ENCODE measurements at regions not wholly inside any gene's neighbourhood (a gene's known extent, or its start where the extent isn't known, plus 50 kb on each side); places are given as distances from the start of the nearest gene placed in this dataset.

DNA sequence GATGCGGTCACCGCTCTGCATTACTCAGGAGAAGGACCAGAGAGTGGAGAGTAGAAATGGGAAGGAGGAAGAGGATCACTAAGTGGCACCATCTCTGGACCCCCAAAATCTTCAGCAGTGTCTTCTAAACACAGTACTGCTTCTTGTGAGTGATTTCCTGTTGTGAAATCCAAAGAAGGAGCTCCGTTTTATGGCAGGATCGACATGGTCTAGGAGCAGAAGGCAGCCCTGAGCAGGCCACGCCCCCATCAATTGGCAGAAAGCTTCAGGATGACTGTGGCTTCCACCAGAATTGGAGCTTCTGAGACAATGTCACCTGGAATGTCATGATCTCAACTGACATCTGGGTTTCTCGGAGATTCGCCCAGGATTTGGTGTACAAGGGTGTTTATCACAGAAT lies 171.5 kb downstream of the ADSS2 start:
- ChIA-PET POLR2A (interaction anchor here (0.7 kb wide), 1 partner anchor 16 kb away, joined by 3 read pairs; no protein-coding TSS in a partner anchor), CTCF (interaction anchor here (1.1 kb wide), 1 partner anchor 13 kb away, joined by 6 read pairs; no protein-coding TSS in a partner anchor)
- TF ChIP-seq, protein P1, sequence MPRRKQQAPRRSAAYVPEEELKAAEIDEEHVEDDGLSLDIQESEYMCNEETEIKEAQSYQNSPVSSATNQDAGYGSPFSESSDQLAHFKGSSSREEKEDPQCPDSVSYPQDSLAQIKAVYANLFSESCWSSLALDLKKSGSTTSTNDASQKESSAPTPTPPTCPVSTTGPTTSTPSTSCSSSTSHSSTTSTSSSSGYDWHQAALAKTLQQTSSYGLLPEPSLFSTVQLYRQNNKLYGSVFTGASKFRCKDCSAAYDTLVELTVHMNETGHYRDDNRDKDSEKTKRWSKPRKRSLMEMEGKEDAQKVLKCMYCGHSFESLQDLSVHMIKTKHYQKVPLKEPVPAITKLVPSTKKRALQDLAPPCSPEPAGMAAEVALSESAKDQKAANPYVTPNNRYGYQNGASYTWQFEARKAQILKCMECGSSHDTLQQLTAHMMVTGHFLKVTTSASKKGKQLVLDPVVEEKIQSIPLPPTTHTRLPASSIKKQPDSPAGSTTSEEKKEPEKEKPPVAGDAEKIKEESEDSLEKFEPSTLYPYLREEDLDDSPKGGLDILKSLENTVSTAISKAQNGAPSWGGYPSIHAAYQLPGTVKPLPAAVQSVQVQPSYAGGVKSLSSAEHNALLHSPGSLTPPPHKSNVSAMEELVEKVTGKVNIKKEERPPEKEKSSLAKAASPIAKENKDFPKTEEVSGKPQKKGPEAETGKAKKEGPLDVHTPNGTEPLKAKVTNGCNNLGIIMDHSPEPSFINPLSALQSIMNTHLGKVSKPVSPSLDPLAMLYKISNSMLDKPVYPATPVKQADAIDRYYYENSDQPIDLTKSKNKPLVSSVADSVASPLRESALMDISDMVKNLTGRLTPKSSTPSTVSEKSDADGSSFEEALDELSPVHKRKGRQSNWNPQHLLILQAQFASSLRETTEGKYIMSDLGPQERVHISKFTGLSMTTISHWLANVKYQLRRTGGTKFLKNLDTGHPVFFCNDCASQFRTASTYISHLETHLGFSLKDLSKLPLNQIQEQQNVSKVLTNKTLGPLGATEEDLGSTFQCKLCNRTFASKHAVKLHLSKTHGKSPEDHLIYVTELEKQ (tag by site-specific recombination; IDR thresholded peaks at IDR 0.05; ENCODE audit: borderline replicate concordance): no peak
- TF ChIP-seq, protein P2, sequence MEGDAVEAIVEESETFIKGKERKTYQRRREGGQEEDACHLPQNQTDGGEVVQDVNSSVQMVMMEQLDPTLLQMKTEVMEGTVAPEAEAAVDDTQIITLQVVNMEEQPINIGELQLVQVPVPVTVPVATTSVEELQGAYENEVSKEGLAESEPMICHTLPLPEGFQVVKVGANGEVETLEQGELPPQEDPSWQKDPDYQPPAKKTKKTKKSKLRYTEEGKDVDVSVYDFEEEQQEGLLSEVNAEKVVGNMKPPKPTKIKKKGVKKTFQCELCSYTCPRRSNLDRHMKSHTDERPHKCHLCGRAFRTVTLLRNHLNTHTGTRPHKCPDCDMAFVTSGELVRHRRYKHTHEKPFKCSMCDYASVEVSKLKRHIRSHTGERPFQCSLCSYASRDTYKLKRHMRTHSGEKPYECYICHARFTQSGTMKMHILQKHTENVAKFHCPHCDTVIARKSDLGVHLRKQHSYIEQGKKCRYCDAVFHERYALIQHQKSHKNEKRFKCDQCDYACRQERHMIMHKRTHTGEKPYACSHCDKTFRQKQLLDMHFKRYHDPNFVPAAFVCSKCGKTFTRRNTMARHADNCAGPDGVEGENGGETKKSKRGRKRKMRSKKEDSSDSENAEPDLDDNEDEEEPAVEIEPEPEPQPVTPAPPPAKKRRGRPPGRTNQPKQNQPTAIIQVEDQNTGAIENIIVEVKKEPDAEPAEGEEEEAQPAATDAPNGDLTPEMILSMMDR (tag by site-specific recombination; IDR thresholded peaks at IDR 0.05): no peak
- TF ChIP-seq ZNF426 (tag by site-specific recombination; IDR thresholded peaks at IDR 0.05): no peak
- TF ChIP-seq ZNF155 (tag by site-specific recombination; IDR thresholded peaks at IDR 0.05): no peak
- no peak for TF ChIP-seq ZNF776 (tag by site-specific recombination; IDR thresholded peaks at IDR 0.05; ENCODE audit: borderline replicate concordance)
- no peak for TF ChIP-seq FEZF1 (tag by site-specific recombination; IDR thresholded peaks at IDR 0.05)
- TF ChIP-seq, protein P3, sequence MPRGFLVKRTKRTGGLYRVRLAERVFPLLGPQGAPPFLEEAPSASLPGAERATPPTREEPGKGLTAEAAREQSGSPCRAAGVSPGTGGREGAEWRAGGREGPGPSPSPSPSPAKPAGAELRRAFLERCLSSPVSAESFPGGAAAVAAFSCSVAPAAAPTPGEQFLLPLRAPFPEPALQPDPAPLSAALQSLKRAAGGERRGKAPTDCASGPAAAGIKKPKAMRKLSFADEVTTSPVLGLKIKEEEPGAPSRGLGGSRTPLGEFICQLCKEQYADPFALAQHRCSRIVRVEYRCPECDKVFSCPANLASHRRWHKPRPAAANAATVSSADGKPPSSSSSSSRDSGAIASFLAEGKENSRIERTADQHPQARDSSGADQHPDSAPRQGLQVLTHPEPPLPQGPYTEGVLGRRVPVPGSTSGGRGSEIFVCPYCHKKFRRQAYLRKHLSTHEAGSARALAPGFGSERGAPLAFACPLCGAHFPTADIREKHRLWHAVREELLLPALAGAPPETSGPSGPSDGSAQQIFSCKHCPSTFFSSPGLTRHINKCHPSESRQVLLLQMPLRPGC (tag by site-specific recombination; IDR thresholded peaks at IDR 0.05): no peak
- TF ChIP-seq RBAK (tag by site-specific recombination; IDR thresholded peaks at IDR 0.05): no peak
- TF ChIP-seq, protein P4, sequence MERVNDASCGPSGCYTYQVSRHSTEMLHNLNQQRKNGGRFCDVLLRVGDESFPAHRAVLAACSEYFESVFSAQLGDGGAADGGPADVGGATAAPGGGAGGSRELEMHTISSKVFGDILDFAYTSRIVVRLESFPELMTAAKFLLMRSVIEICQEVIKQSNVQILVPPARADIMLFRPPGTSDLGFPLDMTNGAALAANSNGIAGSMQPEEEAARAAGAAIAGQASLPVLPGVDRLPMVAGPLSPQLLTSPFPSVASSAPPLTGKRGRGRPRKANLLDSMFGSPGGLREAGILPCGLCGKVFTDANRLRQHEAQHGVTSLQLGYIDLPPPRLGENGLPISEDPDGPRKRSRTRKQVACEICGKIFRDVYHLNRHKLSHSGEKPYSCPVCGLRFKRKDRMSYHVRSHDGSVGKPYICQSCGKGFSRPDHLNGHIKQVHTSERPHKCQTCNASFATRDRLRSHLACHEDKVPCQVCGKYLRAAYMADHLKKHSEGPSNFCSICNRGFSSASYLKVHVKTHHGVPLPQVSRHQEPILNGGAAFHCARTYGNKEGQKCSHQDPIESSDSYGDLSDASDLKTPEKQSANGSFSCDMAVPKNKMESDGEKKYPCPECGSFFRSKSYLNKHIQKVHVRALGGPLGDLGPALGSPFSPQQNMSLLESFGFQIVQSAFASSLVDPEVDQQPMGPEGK (tag by site-specific recombination; IDR thresholded peaks at IDR 0.05): no peak
- TF ChIP-seq ZNF292 (tag by site-specific recombination; IDR thresholded peaks at IDR 0.05; ENCODE audit: borderline replicate concordance, low read depth): no peak
- TF ChIP-seq, protein P5, sequence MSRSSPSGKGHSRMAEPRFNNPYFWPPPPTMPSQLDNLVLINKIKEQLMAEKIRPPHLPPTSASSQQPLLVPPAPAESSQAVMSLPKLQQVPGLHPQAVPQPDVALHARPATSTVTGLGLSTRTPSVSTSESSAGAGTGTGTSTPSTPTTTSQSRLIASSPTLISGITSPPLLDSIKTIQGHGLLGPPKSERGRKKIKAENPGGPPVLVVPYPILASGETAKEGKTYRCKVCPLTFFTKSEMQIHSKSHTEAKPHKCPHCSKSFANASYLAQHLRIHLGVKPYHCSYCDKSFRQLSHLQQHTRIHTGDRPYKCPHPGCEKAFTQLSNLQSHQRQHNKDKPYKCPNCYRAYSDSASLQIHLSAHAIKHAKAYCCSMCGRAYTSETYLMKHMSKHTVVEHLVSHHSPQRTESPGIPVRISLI (tag by site-specific recombination; IDR thresholded peaks at IDR 0.05): no peak
- TF ChIP-seq, protein P6, sequence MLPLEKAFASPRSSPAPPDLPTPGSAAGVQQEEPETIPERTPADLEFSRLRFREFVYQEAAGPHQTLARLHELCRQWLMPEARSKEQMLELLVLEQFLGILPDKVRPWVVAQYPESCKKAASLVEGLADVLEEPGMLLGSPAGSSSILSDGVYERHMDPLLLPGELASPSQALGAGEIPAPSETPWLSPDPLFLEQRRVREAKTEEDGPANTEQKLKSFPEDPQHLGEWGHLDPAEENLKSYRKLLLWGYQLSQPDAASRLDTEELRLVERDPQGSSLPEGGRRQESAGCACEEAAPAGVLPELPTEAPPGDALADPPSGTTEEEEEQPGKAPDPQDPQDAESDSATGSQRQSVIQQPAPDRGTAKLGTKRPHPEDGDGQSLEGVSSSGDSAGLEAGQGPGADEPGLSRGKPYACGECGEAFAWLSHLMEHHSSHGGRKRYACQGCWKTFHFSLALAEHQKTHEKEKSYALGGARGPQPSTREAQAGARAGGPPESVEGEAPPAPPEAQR (tag by site-specific recombination; IDR thresholded peaks at IDR 0.05): no peak
- TF ChIP-seq ZNF221 (tag by site-specific recombination; IDR thresholded peaks at IDR 0.05; ENCODE audit: borderline replicate concordance): no peak
- TF ChIP-seq ZNF843 (tag by site-specific recombination; IDR thresholded peaks at IDR 0.05): no peak
- TF ChIP-seq ZNF658 (tag by site-specific recombination; IDR thresholded peaks at IDR 0.05): no peak
- no peak for TF ChIP-seq ZNF146 (tag by site-specific recombination; IDR thresholded peaks at IDR 0.05)
- TF ChIP-seq ZNF548 (tag by site-specific recombination; IDR thresholded peaks at IDR 0.05): no peak
- TF ChIP-seq, protein P7, sequence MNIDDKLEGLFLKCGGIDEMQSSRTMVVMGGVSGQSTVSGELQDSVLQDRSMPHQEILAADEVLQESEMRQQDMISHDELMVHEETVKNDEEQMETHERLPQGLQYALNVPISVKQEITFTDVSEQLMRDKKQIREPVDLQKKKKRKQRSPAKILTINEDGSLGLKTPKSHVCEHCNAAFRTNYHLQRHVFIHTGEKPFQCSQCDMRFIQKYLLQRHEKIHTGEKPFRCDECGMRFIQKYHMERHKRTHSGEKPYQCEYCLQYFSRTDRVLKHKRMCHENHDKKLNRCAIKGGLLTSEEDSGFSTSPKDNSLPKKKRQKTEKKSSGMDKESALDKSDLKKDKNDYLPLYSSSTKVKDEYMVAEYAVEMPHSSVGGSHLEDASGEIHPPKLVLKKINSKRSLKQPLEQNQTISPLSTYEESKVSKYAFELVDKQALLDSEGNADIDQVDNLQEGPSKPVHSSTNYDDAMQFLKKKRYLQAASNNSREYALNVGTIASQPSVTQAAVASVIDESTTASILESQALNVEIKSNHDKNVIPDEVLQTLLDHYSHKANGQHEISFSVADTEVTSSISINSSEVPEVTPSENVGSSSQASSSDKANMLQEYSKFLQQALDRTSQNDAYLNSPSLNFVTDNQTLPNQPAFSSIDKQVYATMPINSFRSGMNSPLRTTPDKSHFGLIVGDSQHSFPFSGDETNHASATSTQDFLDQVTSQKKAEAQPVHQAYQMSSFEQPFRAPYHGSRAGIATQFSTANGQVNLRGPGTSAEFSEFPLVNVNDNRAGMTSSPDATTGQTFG (tag by site-specific recombination; IDR thresholded peaks at IDR 0.05; ENCODE audit: borderline replicate concordance): no peak
- no peak for TF ChIP-seq ZFHX2 (tag by site-specific recombination; conservative IDR thresholded peaks at IDR 0.05)
- TF ChIP-seq ZNF174 (tag by site-specific recombination; IDR thresholded peaks at IDR 0.05): no peak
- Histone ChIP-seq H3K27ac (ENCODE audit: extremely low read depth, low read depth, low read length) (no peak overlapping the region), H3K36me3 (ENCODE audit: control insufficient read depth in 2 of 2, insufficient read depth in 1 of 2, low read length in 2 of 2) (no peaks in the 10 kb centered on the region), H3K4me3 (ENCODE audit: low read depth, low read length) (no peak overlapping the region), H3K4me1 (ENCODE audit: control insufficient read depth, insufficient read depth, low read length) (no peaks in the 10 kb centered on the region), H3K9me3 (ENCODE audit: control insufficient read depth, insufficient read depth, low read depth, low read length) (no peaks in the 10 kb centered on the region)
